GM19328 (cell line): ENCODE measurements at regions not wholly inside any gene's neighbourhood (a gene's known extent, or its start where the extent isn't known, plus 50 kb on each side); places are given as distances from the start of the nearest gene placed in this dataset.
"Not testable (repeated sequence)": the region's sequence is repeated elsewhere in the genome, so short reads cannot be mapped to it uniquely, and the experiment has no call there.

Experiments used
- ATAC-seq: cut with Tn5 transposase; IDR thresholded peaks from one replicate; pipeline ENCODE4 v1.9.1; 2021; ENCODE audit warnings: mild to moderate bottlenecking, moderate library complexity; ENCODE audit not compliant: unreplicated experiment

GRCh38 chr6:115643762-115644161 is 416.9 kb downstream of the FRK start:
- no peak for ATAC-seq

- ATAC-seq, result no peak
Measured at GRCh38 chr6:115634887-115635286, 425.8 kb downstream of the FRK start.

GRCh38 chr6:115634131-115634530 is 426.6 kb downstream of the FRK start:
- no peak for ATAC-seq

DNA sequence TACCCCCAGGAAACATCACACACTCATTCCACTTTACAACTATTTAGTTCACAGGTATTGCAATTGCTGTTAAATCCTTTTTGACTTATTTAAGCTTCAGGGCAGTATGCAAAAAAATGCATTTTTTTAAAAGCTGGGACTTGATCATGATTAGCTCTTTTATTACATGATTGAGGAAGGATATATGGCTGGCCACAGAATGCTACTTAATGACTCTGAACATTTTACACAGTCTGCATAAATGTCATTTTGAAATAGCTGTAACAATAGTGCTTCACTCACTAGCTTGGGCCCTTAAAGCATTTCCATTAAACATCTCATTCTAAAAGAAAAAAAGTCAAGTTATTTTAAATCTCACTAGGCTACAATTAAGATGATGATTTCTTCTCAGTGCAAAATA is 429.7 kb downstream of the FRK start:
- no peak for ATAC-seq

GRCh38 chr6:115630424-115631024 is 430.2 kb downstream of the FRK start:
- ATAC-seq, result no peak

- no peak for ATAC-seq
Measured at GRCh38 chr6:115629415-115629814, 431.3 kb downstream of the FRK start.

DNA sequence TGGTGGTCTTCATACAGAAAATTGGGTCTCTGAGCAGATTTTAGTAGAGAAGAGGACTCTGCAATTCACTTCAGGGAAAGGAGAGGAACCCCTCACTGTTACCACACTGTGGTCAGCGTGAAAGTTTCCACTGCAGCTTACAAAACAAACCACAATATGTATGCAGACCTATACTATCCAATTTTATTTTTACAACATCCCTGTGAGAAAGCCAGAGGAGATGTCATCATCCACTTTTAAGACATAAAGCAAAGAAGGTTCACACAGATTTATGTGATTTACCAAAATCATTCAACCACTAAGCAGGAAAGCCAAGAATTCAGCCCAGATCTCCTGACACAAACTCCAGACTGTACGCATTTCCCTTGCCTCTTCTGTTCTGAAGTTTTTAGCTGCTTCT is 442.4 kb downstream of the FRK start:
- no peak for ATAC-seq

DNA sequence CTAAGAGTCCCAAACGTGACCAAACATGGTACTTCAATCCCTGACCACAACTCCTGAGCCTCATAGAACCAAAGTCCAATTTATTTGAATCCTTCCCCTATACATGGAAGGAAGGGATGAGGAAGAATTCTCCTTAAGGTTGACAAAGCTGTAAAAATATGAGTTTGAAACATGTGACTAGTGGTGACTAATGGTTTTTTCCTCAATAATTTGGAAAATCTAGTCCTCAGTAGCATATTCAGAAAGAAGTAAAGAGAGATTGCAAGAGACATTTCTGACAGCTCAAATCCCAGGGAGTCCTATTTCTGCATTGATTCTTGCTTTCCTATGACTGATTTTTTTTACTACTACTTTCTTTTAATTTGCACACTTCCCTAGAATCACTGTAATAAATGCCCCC is 443.7 kb downstream of the FRK start:
- no peak for ATAC-seq

GRCh38 chr6:115613488-115613887 is 447.2 kb downstream of the FRK start:
- ATAC-seq, result no peak

DNA sequence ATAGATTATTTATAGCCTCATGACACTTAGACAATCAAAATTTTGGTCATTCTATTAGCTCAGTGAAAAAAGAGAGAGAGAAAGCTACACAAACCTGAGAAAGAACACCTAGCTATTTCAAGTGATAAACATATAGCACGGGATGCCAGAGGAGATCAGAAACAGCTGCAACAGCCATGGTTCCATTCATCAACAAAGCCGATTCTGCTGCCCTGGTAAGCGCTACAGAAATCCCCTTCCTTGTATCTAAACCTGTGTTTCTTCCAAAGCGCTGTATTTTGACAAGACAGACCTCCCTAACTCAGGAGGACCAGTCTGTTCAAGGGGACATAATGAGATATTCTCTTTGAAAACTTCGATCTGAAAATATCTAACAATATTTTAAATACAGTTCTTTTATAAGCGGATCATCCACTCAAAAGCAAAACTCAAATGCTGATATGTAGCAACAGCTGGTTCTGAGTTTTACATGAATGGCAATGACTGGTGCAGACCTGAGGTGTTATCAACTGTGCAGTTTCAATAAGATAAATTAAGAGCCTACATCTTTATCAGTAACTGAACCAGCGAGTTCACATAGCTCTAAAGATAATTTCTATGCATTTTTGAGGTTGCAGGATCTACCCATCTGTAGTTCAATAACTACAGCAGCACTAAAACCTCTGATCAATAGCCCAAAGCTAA is 447.8 kb downstream of the FRK start:
- ATAC-seq, result no peak

- no peak for ATAC-seq
Measured at GRCh38 chr6:115612216-115612615, 448.5 kb downstream of the FRK start.

DNA sequence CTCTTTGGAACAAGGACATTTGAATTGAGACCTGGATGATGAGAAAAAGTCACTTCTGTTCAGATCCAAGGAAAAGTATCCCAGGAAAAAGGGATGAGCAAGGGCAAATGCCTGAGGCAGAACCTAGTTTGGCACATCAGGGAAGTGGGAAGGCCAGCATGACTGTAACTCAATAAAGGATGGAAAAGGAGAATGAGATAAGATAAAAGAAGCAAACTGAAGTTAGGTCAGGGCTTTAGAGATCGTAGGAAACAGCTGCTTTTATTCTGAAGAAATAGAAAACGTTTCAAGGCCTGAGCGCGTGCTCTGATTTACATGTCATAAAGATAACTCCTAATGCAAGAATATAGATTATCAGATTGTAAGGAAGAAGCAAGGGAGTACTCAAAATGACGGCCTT is 450.0 kb downstream of the FRK start:
- ATAC-seq, result no peak

DNA sequence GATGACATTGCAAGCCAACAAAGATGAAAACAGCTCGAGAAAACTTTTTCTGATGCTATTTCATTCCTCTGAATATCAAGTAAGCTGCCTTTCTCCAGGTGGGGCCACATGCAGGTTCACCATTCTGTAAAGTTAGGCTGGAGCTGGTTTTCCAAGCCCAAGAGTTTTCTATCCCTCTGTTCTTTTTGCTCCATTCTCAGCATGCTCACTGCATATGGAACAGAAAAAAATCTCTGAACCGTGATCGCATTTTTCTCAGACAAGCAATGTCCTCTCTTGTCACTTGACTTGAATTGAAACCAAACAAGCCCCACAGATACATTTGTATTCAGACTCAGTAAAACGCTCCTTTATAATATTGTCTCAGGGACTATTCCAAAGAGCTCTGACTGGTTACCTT is 451.6 kb downstream of the FRK start:
- ATAC-seq, result no peak

- no peak for ATAC-seq
Measured at GRCh38 chr6:115602466-115602865, 458.2 kb downstream of the FRK start.

GRCh38 chr6:115601509-115601908 is 459.2 kb downstream of the FRK start:
- no peak for ATAC-seq

GRCh38 chr6:115601064-115601463 is 459.6 kb downstream of the FRK start:
- ATAC-seq, result no peak

- no peak for ATAC-seq
Measured at GRCh38 chr6:115594891-115595290, 465.8 kb downstream of the FRK start.

DNA sequence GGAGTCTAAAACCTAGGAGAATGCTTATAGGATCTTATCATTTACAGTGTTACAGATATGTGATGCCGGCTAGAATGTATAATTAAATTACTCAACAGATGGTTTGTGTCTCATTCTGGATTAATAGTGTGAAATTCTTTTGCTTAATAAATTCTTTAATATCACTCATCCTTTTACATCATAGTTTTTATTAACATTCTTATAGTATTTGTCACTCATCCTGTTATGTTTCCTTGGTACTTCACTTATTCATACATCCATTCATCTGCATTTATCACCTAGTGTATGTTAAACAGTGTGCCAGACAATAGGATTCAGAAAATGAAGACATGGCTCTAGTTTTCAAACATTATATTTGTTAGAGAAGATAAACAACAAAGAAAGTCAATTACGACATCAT is 468.7 kb downstream of the FRK start:
- no peak for ATAC-seq

DNA sequence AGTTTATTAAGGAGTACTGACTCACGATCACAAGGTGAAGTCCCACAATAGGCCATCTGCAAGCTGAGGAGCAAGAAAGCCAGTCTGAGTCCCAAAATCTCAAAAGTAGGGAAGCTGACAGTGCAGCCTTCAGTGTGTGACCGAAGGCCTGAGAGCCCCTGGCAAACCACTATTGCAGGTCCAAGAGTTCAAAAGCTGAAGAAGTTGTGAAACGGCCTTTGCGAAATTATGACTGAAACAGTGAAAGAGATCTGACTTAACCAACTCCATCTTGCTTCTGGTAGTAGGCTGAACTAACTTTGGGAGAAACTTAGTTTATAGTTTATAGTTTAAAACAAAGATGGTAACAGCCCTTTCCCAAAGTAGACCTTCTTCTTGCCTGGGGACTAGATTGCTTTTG is 471.6 kb downstream of the FRK start:
- ATAC-seq, result not testable (repeated sequence)

- ATAC-seq, result no peak
Measured at GRCh38 chr6:115583290-115583689, 477.4 kb downstream of the FRK start.

DNA sequence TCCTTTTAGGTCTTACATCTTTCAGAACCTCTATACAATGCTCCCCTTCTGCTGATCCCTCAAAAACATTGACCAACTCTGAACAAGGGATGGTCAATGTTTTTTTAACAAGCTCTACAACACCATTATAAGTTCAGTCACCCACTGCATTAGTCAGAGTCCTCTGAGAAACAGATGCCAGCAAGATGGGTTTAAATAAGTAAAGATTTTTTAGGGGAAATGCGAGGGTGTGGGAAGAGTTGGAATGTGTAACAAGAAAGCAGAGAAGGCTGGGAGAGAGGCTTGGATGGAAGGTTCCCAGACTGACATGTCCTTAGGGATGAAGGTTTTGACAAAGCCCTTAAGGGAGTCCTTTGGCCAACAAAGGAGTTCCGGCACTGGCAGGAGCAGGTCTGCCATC is 478.3 kb downstream of the FRK start:
- ATAC-seq, result no peak

DNA sequence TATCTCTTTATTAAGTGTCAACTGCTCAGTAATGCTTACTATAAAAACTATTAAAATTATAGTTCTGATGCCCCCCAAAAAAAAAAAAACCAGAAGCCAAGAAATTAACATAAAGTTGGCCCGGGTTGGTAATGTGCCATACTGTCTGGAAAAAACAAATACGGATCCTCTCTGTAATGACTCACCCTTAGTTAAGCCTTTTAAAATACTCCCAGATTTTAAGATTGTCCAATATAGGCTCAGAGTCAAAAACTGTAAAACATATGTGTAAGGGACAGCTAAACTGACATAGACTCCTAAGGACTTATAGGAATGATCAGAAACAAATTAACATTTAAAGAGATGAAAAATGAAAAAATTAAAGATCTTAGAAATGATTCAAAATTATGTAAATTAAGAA is 481.1 kb downstream of the FRK start:
- not testable (repeated sequence) for ATAC-seq

- ATAC-seq, result no peak
Measured at GRCh38 chr6:115577270-115577669, 483.4 kb downstream of the FRK start.
